Prostate gland (tissue), 2 donors: ENCODE measurements at regions not wholly inside any gene's neighbourhood (a gene's known extent, or its start where the extent isn't known, plus 50 kb on each side); places are given as distances from the start of the nearest gene placed in this dataset.

Source experiments
- CTCF ChIP-seq, 4 experiments: fragments of 200-600 bp in 2 of 4; fragments of 450-650 bp in 2 of 4; sonication (generic) in 2 of 4; IDR thresholded peaks; 1 replicate in 3 of 4; 2 replicates in 1 of 4; pipeline ENCODE4 v1.5.1; 2016 to 2019; ENCODE audit warnings: antibody characterized with exemption in 4 of 4, mild to moderate bottlenecking in 2 of 4, moderate library complexity in 2 of 4
- POLR2A ChIP-seq: fragments of 450-650 bp; IDR thresholded peaks from one replicate; pipeline ENCODE4 v1.6.1; 2016; ENCODE audit warnings: antibody characterized with exemption, mild to moderate bottlenecking

GRCh38 chr18:79626905-79627749, 52.5 kb upstream of the CTDP1 start:
- TF ChIP-seq CTCF (IDR thresholded peaks at IDR 0.05), result no peak
- TF ChIP-seq POLR2A, result no peak
